NCI-H2171 (cell line): ENCODE measurements at regions not wholly inside any gene's neighbourhood (a gene's known extent, or its start where the extent isn't known, plus 50 kb on each side); places are given as distances from the start of the nearest gene placed in this dataset.
"Not testable (repeated sequence)": the region's sequence is repeated elsewhere in the genome, so short reads cannot be mapped to it uniquely, and the experiment has no call there.

ENCODE experiments used
- DNase-seq: peaks from one replicate; lab custom pipeline; 2025; lab: John Stamatoyannopoulos, UW

GRCh38 chr10:63848871-63849270, 327.7 kb downstream of the REEP3 start:
- DNase-seq = not testable (repeated sequence)

- no peak for DNase-seq
These were observed 341.7 kb downstream of the REEP3 start for GRCh38 chr10:63862860-63863259.

GRCh38 chr10:63865210-63865609, 344.0 kb downstream of the REEP3 start:
- no peak for DNase-seq

GRCh38 chr10:63866075-63866746, 345.0 kb downstream of the REEP3 start:
- DNase-seq = peak; percentile 29

GRCh38 chr10:63866747-63867140, 345.5 kb downstream of the REEP3 start:
- peak; percentile 1 for DNase-seq

GRCh38 chr10:63878428-63878827, 357.2 kb downstream of the REEP3 start:
- no peak for DNase-seq

GRCh38 chr10:63883861-63884260, 362.7 kb downstream of the REEP3 start:
- no peak for DNase-seq

GRCh38 chr10:63884426-63884825, 363.2 kb downstream of the REEP3 start:
- no peak for DNase-seq

- DNase-seq = no peak
These were observed 364.0 kb downstream of the REEP3 start for GRCh38 chr10:63885156-63885555.

- no peak for DNase-seq
These were observed 365.3 kb downstream of the REEP3 start for GRCh38 chr10:63886281-63887022.

- peak; percentile 23 for DNase-seq
These were observed 365.9 kb downstream of the REEP3 start for GRCh38 chr10:63887023-63887589.

GRCh38 chr10:63887600-63888370, 366.6 kb downstream of the REEP3 start:
- no peak for DNase-seq

- no peak for DNase-seq
These were observed 368.6 kb downstream of the REEP3 start for GRCh38 chr10:63889803-63890202.

- no peak for DNase-seq
These were observed 375.8 kb downstream of the REEP3 start for GRCh38 chr10:63896992-63897391.

- no peak for DNase-seq
These were observed 378.6 kb downstream of the REEP3 start for GRCh38 chr10:63899673-63900300.

- no peak for DNase-seq
These were observed 380.0 kb downstream of the REEP3 start for GRCh38 chr10:63901228-63901627.

- no peak for DNase-seq
These were observed 380.7 kb downstream of the REEP3 start for GRCh38 chr10:63901881-63902280.

GRCh38 chr10:63910806-63911205, 389.6 kb downstream of the REEP3 start:
- no peak for DNase-seq

GRCh38 chr10:63915240-63915639, 394.0 kb downstream of the REEP3 start:
- no peak for DNase-seq

- DNase-seq = no peak
These were observed 396.2 kb downstream of the REEP3 start for GRCh38 chr10:63917363-63917762.

- no peak for DNase-seq
These were observed 398.5 kb downstream of the REEP3 start for GRCh38 chr10:63919575-63920279.
